HG02623 (cell line): ENCODE measurements at regions not wholly inside any gene's neighbourhood (a gene's known extent, or its start where the extent isn't known, plus 50 kb on each side); places are given as distances from the start of the nearest gene placed in this dataset.
"Not testable (repeated sequence)": the region's sequence is repeated elsewhere in the genome, so short reads cannot be mapped to it uniquely, and the experiment has no call there.

Experiments used
- ATAC-seq: cut with Tn5 transposase; IDR thresholded peaks from one replicate; pipeline ENCODE4 v1.9.1; 2021; ENCODE audit warnings: moderate library complexity; ENCODE audit not compliant: unreplicated experiment

- ATAC-seq, result no peak
These were observed 101.2 kb upstream of the SEC11C start for GRCh38 chr18:59038295-59039039.

- not testable (repeated sequence) for ATAC-seq
These were observed 100.7 kb upstream of the SEC11C start for GRCh38 chr18:59039040-59039320.

GRCh38 chr18:59039449-59039848 is 100.2 kb upstream of the SEC11C start:
- no peak for ATAC-seq

- ATAC-seq, result no peak
These were observed 98.9 kb upstream of the SEC11C start for GRCh38 chr18:59040770-59041148.

GRCh38 chr18:59041296-59041695 is 98.4 kb upstream of the SEC11C start:
- ATAC-seq, result no peak

- no peak for ATAC-seq
These were observed 97.6 kb upstream of the SEC11C start for GRCh38 chr18:59041819-59042815.

GRCh38 chr18:59044855-59045254 is 94.8 kb upstream of the SEC11C start:
- no peak for ATAC-seq

GRCh38 chr18:59047321-59048047 is 92.2 kb upstream of the SEC11C start:
- ATAC-seq, result no peak

GRCh38 chr18:59048048-59048363 is 91.7 kb upstream of the SEC11C start:
- no peak for ATAC-seq

GRCh38 chr18:59048378-59048777 is 91.3 kb upstream of the SEC11C start:
- no peak for ATAC-seq

GRCh38 chr18:59049721-59050660 is 89.7 kb upstream of the SEC11C start:
- ATAC-seq, result no peak

- ATAC-seq, result no peak
These were observed 89.0 kb upstream of the SEC11C start for GRCh38 chr18:59050661-59051057.

- ATAC-seq, result no peak
These were observed 88.1 kb upstream of the SEC11C start for GRCh38 chr18:59051470-59052165.

- ATAC-seq, result no peak
These were observed 86.5 kb upstream of the SEC11C start for GRCh38 chr18:59052965-59053820.

GRCh38 chr18:59054496-59055287 is 85.0 kb upstream of the SEC11C start:
- ATAC-seq, result no peak

GRCh38 chr18:59055345-59056032 is 84.2 kb upstream of the SEC11C start:
- ATAC-seq, result no peak

GRCh38 chr18:59056706-59057492 is 82.8 kb upstream of the SEC11C start:
- no peak for ATAC-seq
